ENCODE measurements at regions not wholly inside any gene's neighbourhood (a gene's known extent, or its start where the extent isn't known, plus 50 kb on each side); places are given as distances from the start of the nearest gene placed in this dataset.

DNA sequence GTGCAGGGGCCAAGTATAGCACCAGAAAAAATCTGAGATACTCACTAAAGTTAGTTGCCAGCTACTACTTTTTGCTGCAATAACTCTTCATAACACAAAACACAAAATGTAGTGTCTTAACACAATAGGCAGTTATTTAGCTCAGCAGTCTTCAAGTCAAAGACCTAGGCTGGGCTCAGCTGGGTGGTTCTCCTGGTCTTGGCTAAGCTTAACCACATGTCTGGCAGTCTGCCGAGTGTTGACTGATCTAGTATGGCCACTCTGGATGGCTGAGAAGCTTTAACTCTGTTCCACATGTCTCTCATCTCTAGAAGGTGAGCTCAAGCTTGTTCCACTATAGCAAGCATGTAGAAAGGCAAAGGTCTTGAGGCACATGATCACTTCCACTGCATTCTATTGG is 451.6 kb downstream of the SOX11 start:
- TF ChIP-seq, protein P1, sequence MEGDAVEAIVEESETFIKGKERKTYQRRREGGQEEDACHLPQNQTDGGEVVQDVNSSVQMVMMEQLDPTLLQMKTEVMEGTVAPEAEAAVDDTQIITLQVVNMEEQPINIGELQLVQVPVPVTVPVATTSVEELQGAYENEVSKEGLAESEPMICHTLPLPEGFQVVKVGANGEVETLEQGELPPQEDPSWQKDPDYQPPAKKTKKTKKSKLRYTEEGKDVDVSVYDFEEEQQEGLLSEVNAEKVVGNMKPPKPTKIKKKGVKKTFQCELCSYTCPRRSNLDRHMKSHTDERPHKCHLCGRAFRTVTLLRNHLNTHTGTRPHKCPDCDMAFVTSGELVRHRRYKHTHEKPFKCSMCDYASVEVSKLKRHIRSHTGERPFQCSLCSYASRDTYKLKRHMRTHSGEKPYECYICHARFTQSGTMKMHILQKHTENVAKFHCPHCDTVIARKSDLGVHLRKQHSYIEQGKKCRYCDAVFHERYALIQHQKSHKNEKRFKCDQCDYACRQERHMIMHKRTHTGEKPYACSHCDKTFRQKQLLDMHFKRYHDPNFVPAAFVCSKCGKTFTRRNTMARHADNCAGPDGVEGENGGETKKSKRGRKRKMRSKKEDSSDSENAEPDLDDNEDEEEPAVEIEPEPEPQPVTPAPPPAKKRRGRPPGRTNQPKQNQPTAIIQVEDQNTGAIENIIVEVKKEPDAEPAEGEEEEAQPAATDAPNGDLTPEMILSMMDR (IDR thresholded peaks at IDR 0.05), result no peak
- TF ChIP-seq POLR2A (IDR thresholded peaks at IDR 0.05; ENCODE audit: low read depth) (no peak), POLR2AphosphoS5 (IDR thresholded peaks at IDR 0.05) (no peak)
